GM23338 (cell line): ENCODE measurements at regions not wholly inside any gene's neighbourhood (a gene's known extent, or its start where the extent isn't known, plus 50 kb on each side); places are given as distances from the start of the nearest gene placed in this dataset.

Source experiments
- CREB1 ChIP-seq: fragments of 250-450 bp; sonication (Bioruptor Pico); IDR thresholded peaks from 2 replicates; pipeline ENCODE4 v1.5.0; 2020; ENCODE audit warnings: low read depth, mild to moderate bottlenecking, moderate library complexity
- EZH2 ChIP-seq: fragments of 200-600 bp; sonication (generic); IDR thresholded peaks from one replicate; pipeline ENCODE4 v1.8.0; 2017; ENCODE audit warnings: antibody characterized with exemption, mild to moderate bottlenecking, low read depth; ENCODE audit not compliant: unreplicated experiment
- EZH2phosphoT487 ChIP-seq: fragments of 200-600 bp; sonication (generic); IDR thresholded peaks from one replicate; pipeline ENCODE4 v1.8.1; 2018; ENCODE audit warnings: antibody characterized with exemption; ENCODE audit not compliant: unreplicated experiment
- JUNB ChIP-seq: IDR thresholded peaks from one replicate; pipeline ENCODE4 v1.6.1; 2016; ENCODE audit warnings: antibody characterized with exemption; ENCODE audit not compliant: unreplicated experiment
- POLR2AphosphoS5 ChIP-seq: IDR thresholded peaks from 2 replicates; pipeline ENCODE4 v1.6.1; 2016; ENCODE audit warnings: antibody characterized with exemption, low read depth
- ZNF114 ChIP-seq: fragments of 250-450 bp; sonication (Bioruptor Pico); IDR thresholded peaks from 2 replicates; pipeline ENCODE4 v1.5.0; 2020; ENCODE audit warnings: mild to moderate bottlenecking, moderate library complexity
- TF ChIP-seq, protein P1 (sequence below), 2 experiments: fragments of 200-600 bp in 1 of 2; sonication (generic) in 1 of 2; conservative IDR thresholded peaks; 2 replicates each; pipeline versions ENCODE4 v1.5.1 to v1.6.1; 2016 to 2017; ENCODE audit warnings: antibody characterized with exemption in 2 of 2, low read depth in 2 of 2, mild to moderate bottlenecking in 2 of 2, moderate library complexity in 1 of 2
- TF ChIP-seq, protein P2 (sequence below): IDR thresholded peaks from one replicate; pipeline ENCODE4 v1.6.1; 2018; ENCODE audit warnings: antibody characterized with exemption; ENCODE audit not compliant: unreplicated experiment

DNA sequence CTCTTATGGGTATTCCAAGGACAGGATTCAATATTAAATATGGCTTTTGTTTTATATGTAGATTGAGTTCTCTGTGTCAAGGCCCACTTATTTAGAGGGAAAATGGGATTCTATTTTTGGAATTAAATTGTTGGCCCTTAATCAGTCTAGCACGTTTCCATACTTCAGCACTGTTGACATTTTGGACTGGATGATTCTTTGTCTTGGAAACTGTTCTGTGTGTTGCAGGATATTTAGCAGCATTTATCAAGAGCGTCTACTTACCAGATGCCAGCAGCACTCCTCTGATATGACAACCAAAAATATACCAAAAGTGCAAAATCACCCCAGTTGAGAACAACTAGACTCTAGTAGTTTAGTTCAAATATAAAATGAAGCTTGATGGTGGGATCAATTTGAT, 1027.0 kb upstream of the COX7C start:
- TF ChIP-seq EZH2 (no peak), EZH2phosphoT487 (no peak), POLR2AphosphoS5 (no peak), CREB1 (CRISPR knock-in tag) (no peak), JUNB (no peak), ZNF114 (CRISPR knock-in tag) (no peak)
- TF ChIP-seq, protein P1, sequence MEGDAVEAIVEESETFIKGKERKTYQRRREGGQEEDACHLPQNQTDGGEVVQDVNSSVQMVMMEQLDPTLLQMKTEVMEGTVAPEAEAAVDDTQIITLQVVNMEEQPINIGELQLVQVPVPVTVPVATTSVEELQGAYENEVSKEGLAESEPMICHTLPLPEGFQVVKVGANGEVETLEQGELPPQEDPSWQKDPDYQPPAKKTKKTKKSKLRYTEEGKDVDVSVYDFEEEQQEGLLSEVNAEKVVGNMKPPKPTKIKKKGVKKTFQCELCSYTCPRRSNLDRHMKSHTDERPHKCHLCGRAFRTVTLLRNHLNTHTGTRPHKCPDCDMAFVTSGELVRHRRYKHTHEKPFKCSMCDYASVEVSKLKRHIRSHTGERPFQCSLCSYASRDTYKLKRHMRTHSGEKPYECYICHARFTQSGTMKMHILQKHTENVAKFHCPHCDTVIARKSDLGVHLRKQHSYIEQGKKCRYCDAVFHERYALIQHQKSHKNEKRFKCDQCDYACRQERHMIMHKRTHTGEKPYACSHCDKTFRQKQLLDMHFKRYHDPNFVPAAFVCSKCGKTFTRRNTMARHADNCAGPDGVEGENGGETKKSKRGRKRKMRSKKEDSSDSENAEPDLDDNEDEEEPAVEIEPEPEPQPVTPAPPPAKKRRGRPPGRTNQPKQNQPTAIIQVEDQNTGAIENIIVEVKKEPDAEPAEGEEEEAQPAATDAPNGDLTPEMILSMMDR (conservative IDR thresholded peaks at IDR 0.05; ENCODE audit: low read depth in 2 of 2) = no peak
- TF ChIP-seq, protein P2, sequence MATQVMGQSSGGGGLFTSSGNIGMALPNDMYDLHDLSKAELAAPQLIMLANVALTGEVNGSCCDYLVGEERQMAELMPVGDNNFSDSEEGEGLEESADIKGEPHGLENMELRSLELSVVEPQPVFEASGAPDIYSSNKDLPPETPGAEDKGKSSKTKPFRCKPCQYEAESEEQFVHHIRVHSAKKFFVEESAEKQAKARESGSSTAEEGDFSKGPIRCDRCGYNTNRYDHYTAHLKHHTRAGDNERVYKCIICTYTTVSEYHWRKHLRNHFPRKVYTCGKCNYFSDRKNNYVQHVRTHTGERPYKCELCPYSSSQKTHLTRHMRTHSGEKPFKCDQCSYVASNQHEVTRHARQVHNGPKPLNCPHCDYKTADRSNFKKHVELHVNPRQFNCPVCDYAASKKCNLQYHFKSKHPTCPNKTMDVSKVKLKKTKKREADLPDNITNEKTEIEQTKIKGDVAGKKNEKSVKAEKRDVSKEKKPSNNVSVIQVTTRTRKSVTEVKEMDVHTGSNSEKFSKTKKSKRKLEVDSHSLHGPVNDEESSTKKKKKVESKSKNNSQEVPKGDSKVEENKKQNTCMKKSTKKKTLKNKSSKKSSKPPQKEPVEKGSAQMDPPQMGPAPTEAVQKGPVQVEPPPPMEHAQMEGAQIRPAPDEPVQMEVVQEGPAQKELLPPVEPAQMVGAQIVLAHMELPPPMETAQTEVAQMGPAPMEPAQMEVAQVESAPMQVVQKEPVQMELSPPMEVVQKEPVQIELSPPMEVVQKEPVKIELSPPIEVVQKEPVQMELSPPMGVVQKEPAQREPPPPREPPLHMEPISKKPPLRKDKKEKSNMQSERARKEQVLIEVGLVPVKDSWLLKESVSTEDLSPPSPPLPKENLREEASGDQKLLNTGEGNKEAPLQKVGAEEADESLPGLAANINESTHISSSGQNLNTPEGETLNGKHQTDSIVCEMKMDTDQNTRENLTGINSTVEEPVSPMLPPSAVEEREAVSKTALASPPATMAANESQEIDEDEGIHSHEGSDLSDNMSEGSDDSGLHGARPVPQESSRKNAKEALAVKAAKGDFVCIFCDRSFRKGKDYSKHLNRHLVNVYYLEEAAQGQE = no peak
